ENCODE measurements at regions not wholly inside any gene's neighbourhood (a gene's known extent, or its start where the extent isn't known, plus 50 kb on each side); places are given as distances from the start of the nearest gene placed in this dataset.
"Not testable (repeated sequence)": the region's sequence is repeated elsewhere in the genome, so short reads cannot be mapped to it uniquely, and the experiment has no call there.

DNA sequence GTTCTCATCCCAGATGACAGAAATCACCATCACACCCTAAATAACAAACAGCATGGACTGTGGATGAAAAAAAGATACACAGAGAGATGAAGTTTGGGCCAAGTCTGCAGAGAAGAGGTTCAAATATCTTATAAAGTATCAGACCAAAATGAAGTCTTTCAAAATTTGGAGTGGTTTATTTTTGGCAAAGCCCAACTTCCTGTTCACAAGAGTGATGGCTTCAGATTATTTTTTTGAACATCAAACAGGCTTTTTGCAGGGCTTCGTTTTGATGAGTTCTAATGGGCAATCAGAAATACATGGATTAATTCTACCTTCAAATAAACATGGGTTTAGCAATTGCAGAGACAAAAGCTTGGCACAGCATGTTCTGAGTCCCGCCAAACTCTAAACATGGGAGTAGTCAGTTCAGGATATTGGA is 378.2 kb upstream of the RPS23 start:
- H3K4me3 Mint-ChIP-seq: no peak overlapping the region
- H3K9me3 Mint-ChIP-seq: no peaks in the 10 kb centered on the region
- ATAC-seq (replicated peaks) (no peak), DNase-seq (no peak)
- H3K4me1 Mint-ChIP-seq (ENCODE audit: low read depth in 2 of 2): peaks cover 0 to 1% of the 10 kb centered on the region in 2 donors
- peaks cover 0 to 9% of the 10 kb centered on the region in 2 donors for H3K27me3 Mint-ChIP-seq
- no peak overlapping the region for H3K27ac Mint-ChIP-seq
- no peaks in the 10 kb centered on the region for H3K36me3 Mint-ChIP-seq (ENCODE audit: insufficient read depth)

DNA sequence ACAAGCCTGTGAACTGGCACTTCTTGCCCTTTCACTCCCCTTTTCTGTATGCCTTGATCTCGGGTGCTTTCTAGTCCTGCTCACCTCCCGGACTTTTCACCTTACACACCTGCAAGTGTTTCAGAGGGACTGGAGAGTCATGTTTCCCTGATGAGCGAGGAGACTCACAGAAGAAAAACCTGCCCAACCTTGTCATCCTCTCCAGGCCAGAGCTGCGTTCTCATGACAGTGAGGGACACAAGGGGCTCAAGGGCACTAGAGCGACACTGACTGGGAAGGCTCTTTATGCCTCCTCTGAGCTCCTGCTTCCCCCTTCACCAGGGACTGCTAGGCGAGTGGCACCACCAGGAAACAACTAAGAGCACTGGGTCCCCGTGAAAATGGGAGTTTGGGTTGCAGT is 376.9 kb upstream of the RPS23 start:
- Mint-ChIP-seq H3K27me3 (peaks cover 0 to 9% of the 10 kb centered on the region in 2 donors), H3K9me3 (no peaks in the 10 kb centered on the region), H3K36me3 (ENCODE audit: insufficient read depth) (no peaks in the 10 kb centered on the region), H3K4me1 (ENCODE audit: low read depth in 2 of 2) (peaks cover 0 to 1% of the 10 kb centered on the region in 2 donors), H3K4me3 (no peak overlapping the region), H3K27ac (no peak overlapping the region)
- DNase-seq: no peak
- ATAC-seq (replicated peaks): no peak

DNA sequence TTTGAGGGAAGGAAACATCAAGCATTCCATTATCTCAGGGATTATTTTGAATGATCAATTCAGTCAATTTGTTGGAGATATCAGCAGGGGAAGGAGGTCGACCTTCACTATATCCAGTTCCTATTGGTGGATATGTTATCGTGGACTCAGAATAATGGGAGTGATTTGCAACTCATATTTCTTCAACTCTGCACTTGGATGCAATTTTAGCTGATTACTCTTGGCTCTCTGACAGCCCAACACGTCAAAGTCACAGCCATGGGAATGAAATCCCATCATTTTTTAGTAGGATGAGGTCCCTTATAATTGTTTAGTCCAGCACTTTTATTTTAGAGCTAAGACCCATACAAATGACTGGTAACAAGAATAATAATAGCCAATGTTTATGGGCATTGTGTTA is 371.8 kb upstream of the RPS23 start:
- H3K4me3 Mint-ChIP-seq: no peak overlapping the region
- no peak for DNase-seq
- H3K27ac Mint-ChIP-seq: no peak overlapping the region
- H3K9me3 Mint-ChIP-seq: no peaks in the 10 kb centered on the region
- peaks cover 0 to 9% of the 10 kb centered on the region in 2 donors for H3K27me3 Mint-ChIP-seq
- H3K4me1 Mint-ChIP-seq (ENCODE audit: low read depth in 2 of 2): no peaks in the 10 kb centered on the region
- no peaks in the 10 kb centered on the region for H3K36me3 Mint-ChIP-seq (ENCODE audit: insufficient read depth)
- no peak for ATAC-seq (replicated peaks)

DNA sequence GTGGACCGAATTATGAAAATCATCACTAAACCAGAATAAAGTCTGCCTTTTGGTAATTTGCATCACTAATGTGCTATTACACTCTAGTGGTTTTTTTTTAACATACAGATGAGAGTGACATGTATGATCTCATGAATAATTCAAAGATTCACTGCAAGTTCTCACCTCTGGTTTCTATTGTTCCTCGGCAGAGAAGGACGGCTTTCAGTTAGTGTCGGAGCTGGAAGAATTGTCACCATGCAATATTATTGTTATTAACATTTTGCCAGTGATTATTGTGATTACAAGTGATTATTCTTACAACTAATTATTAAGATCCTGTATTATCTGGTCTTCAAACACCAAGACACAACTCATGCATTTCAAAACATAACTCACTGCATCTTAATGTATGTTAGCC is 366.6 kb upstream of the RPS23 start:
- Mint-ChIP-seq H3K36me3 (ENCODE audit: insufficient read depth) (no peaks in the 10 kb centered on the region), H3K4me3 (no peak overlapping the region), H3K4me1 (ENCODE audit: low read depth in 2 of 2) (no peaks in the 10 kb centered on the region), H3K9me3 (no peaks in the 10 kb centered on the region), H3K27ac (no peak overlapping the region), H3K27me3 (no peaks in the 10 kb centered on the region)
- ATAC-seq (replicated peaks): no peak
- DNase-seq: no peak

DNA sequence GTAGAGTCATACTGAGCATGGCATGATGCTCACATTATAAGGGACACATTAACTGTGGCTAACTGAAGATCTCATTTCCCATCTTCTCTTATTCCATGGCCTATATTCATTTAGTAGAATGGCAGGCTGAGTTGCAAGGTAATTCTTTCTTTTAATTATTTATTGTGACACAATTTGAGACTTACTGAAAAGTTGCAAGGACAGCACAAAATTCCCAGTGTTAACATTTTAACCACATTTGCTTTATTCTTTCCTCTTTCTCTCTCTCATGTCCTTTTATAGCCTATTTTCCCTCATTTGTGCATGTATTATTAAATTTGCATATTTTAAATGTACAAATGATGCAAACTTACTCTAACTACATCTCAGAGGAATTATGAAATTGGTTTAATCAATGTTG is 366.1 kb upstream of the RPS23 start:
- Mint-ChIP-seq H3K9me3 (no peaks in the 10 kb centered on the region), H3K4me1 (ENCODE audit: low read depth in 2 of 2) (no peaks in the 10 kb centered on the region), H3K4me3 (no peak overlapping the region), H3K27me3 (no peaks in the 10 kb centered on the region), H3K36me3 (ENCODE audit: insufficient read depth) (no peaks in the 10 kb centered on the region), H3K27ac (no peak overlapping the region)
- ATAC-seq (replicated peaks): no peak
- DNase-seq: no peak

DNA sequence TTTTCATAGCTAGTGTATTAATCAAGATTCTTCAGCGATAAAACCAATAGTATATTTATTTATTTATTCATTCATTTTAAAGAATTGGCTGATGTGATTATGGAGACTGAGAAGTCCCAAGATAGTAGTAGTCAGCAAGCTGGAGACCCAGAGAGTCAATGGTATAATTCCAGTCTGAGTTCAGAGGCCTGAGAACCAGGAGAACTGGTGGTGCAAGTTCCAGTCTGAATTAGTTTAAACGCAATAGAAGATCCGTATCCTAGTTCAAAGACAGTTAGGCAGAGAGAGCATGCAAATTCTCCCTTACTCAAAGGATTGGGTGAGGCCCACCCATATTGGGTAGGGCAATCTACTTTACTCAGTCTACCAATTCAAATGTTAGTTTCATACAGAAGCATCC is 364.2 kb upstream of the RPS23 start:
- no peak for DNase-seq
- H3K27me3 Mint-ChIP-seq: no peaks in the 10 kb centered on the region
- no peak overlapping the region for H3K4me3 Mint-ChIP-seq
- H3K4me1 Mint-ChIP-seq (ENCODE audit: low read depth in 2 of 2): no peaks in the 10 kb centered on the region
- H3K36me3 Mint-ChIP-seq (ENCODE audit: insufficient read depth): no peaks in the 10 kb centered on the region
- H3K27ac Mint-ChIP-seq: no peak overlapping the region
- no peaks in the 10 kb centered on the region for H3K9me3 Mint-ChIP-seq
- no peak for ATAC-seq (replicated peaks)

DNA sequence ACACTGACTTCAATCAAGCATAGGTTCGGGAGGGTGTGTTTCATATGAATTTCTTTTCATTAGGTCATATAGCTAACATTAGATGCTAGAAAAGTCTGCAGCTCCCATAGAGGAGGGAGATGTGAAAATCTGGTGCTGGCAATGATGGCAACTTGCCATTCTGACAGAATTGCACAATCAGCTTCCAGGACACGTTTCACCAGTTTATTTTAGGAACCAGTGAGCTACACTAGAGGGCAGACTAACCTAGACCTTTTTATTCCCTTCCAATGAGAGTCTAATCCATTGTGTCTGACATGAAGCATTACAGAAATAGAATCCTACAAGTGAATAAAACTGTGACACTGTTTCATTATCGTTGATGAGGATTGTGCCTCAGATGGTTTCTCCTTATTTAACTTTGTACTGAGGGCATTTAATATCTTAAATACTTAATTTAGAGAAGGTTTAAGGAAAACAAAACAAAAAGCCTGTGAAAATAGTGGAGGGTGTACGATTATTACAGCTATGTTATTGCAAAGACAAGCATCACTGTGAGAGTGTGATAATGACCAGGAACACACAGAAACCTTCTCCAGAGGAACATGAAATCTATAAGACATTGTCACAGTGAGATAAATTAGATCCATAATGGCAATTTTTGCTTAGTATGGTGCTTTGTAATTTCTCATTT is 363.3 kb upstream of the RPS23 start:
- Mint-ChIP-seq H3K27me3 (no peaks in the 10 kb centered on the region), H3K36me3 (ENCODE audit: insufficient read depth) (no peaks in the 10 kb centered on the region), H3K27ac (no peak overlapping the region), H3K9me3 (no peaks in the 10 kb centered on the region), H3K4me1 (ENCODE audit: low read depth in 2 of 2) (no peaks in the 10 kb centered on the region), H3K4me3 (no peak overlapping the region)
- peak; percentile 65 for ATAC-seq (replicated peaks)
- DNase-seq: peak in 2 of 3 experiments; percentile 2 to 8

DNA sequence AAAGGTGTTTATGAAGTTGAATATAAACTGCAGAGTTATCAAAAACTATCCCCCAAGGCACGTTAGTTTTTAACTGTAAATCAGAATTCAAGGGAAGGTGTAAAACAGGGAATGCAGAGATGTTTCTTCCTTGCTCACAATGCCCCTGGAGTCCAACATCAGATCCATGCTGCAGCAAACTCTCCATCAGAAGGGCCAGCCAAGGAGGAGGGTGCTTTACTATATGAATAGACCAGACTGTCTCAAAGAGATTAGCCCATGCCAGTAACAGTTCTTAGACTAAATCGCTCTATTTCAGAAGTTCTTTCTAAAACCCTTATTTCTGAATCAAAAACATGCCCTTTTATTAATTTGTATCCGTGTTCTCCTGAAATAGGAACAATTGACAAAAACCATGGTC is 362.8 kb upstream of the RPS23 start:
- ATAC-seq (replicated peaks): no peak
- H3K27ac Mint-ChIP-seq: no peak overlapping the region
- H3K9me3 Mint-ChIP-seq: no peaks in the 10 kb centered on the region
- no peaks in the 10 kb centered on the region for H3K36me3 Mint-ChIP-seq (ENCODE audit: insufficient read depth)
- H3K4me3 Mint-ChIP-seq: no peak overlapping the region
- H3K4me1 Mint-ChIP-seq (ENCODE audit: low read depth in 2 of 2): no peaks in the 10 kb centered on the region
- DNase-seq: no peak
- H3K27me3 Mint-ChIP-seq: no peaks in the 10 kb centered on the region

DNA sequence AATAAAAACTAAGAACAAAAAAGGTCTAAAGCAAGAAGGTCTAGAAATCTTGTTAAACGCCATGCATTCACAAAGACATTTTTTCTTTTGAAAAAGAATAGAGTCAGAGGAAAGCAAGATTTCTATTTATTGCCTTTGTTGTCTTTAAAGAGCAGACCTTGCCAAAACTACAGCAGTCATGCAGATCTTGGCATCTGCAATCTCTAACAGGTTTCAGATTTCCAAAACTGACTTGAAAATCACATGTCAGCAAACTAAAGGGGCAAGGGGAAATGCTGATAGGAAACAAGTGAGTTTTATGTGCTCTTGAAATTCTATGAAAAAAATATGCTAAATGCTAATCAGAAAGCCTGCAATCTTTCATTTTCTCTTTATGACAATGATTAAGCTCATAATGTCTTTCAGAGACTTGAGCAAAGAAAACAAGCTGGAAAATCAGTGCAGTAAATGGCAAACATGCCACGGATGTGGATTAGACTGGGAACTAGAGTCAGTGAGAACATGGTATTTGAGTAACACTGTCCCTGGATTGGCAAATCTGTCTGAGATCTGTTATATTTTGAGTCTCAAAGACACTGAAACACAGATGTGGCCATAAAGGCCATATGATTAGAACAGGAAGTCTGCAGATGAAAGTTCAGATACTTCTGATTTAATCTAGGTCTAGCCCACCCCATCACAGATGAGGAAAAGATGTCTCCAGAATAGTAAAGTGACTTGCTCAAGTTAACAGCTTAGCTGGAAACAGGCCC is 361.4 kb upstream of the RPS23 start:
- Mint-ChIP-seq H3K4me1 (ENCODE audit: low read depth in 2 of 2) (no peaks in the 10 kb centered on the region), H3K27ac (no peak overlapping the region), H3K36me3 (ENCODE audit: insufficient read depth) (no peaks in the 10 kb centered on the region), H3K9me3 (no peaks in the 10 kb centered on the region), H3K27me3 (no peaks in the 10 kb centered on the region), H3K4me3 (no peak overlapping the region)
- ATAC-seq (replicated peaks): no peak
- DNase-seq: no peak

DNA sequence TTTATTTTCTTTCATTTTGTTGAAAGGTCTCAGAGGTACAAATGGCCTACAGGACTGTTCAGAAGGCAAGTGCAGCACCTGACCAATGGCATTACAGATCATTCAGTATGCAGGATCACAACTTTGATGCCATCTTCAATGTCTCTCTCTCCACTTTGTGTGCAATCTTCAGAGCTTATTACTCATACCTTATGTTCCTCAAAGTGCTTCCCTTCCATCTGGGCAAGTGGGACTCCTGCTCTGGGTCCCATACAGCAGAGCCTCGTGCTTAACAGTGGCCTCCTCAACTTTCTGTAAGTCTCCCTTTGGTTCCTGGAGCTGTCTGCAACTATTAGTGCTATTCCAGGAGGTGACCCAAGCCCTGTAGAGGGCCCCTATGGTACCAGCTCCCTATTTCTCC is 358.4 kb upstream of the RPS23 start:
- Mint-ChIP-seq H3K27me3 (no peaks in the 10 kb centered on the region), H3K9me3 (no peaks in the 10 kb centered on the region), H3K4me3 (no peak overlapping the region), H3K4me1 (ENCODE audit: low read depth in 2 of 2) (no peaks in the 10 kb centered on the region), H3K36me3 (ENCODE audit: insufficient read depth) (no peaks in the 10 kb centered on the region), H3K27ac (no peak overlapping the region)
- DNase-seq (no peak), ATAC-seq (replicated peaks) (no peak)

DNA sequence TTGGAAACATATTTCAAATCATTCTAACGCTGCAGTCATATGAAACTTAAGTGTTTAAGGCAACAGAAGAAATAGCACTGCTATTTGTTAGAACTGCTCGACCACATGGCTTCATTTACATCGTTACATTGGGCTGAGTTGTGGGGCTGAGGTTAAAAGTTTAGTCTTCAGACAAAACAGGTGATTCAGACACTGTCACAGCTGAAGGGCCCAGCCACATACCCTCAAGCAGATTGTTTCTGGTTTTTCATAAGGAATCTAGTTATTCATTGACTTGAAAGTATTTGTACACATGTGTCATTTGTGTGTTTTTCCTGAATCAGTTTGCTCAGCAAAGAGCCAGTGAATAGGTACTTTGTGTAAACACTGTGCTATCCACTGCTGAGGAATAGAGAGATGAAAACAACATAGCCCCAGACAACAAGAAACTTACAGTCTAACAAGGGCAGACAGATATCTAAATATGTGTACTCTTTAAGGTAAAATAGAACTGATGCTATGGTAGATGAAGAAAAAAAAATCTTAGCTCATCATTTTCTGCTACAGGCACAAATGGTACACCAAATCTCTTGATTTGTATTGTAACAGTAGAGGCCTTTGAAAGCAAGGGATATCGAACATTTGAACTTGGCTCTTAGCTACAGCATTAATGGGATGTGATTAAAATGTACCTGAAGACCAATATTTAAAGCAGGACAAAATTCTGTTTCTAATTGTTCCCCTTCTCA is 357.6 kb upstream of the RPS23 start:
- no peak overlapping the region for H3K4me3 Mint-ChIP-seq
- H3K27me3 Mint-ChIP-seq: no peaks in the 10 kb centered on the region
- no peak overlapping the region for H3K27ac Mint-ChIP-seq
- H3K36me3 Mint-ChIP-seq (ENCODE audit: insufficient read depth): no peaks in the 10 kb centered on the region
- DNase-seq (no peak), ATAC-seq (replicated peaks) (no peak)
- no peaks in the 10 kb centered on the region for H3K4me1 Mint-ChIP-seq (ENCODE audit: low read depth in 2 of 2)
- H3K9me3 Mint-ChIP-seq: no peaks in the 10 kb centered on the region

DNA sequence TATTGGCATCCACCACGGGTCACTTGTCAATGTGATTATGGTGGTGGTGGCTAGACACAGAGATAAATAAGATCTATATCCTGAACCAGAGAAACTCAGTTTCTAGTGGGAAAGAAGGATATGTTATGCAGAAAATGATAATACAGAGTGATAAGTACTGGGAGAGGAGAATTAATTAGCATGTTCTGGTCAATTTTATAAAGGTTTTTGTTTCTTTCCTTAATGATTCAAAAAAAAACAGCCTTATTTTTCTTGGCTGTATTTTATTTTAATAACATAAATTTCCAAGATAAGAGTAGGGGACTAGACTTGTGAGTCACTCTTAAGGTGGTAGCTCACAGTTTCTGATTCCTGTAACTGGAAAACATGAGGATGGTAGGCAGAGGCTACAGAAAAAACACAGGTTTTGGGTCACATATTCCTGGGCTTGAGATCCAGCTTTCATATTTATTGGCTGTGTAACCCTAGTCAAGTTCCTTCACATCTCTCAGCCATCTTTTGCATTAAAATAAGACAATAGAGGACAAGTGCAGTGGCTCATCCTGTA is 350.3 kb upstream of the RPS23 start:
- Mint-ChIP-seq H3K27ac (no peak overlapping the region), H3K27me3 (no peaks in the 10 kb centered on the region), H3K36me3 (ENCODE audit: insufficient read depth) (no peaks in the 10 kb centered on the region), H3K4me3 (no peak overlapping the region), H3K4me1 (ENCODE audit: low read depth in 2 of 2) (no peaks in the 10 kb centered on the region), H3K9me3 (no peaks in the 10 kb centered on the region)
- DNase-seq (no peak), ATAC-seq (replicated peaks) (no peak)

DNA sequence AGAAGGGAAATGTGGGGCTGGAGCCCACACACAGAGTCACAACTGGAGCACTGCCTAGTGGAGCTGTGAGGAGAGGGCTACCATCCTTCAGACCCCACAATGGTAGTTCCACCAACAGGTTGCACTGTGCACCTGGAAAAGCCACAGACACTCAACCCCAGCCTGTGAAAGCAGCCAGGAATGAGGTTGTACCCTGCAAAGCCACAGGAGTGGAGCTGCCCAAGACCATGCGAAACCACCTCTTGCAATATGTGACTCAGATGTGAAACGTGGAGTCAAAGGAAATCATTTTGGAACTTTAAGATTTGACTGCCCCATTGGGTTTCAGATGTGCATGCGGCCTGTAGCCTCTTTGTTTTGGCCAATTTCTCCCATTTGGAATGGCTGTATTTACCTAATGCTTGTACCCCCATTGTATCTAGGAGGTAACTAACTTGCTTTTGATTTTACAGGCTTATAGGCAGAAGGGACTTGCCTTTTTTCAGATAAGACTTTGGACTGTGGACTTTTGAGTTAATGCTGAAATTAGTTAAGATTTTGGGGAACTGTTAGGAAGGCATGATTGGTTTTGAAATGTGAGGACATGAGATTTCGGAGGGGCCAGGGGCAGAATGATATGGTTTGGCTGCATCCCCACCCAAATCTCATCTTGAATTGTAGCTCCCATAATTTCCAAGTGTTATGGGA is 348.9 kb upstream of the RPS23 start:
- H3K36me3 Mint-ChIP-seq (ENCODE audit: insufficient read depth); ATAC-seq (replicated peaks); H3K27ac Mint-ChIP-seq; H3K4me3 Mint-ChIP-seq; H3K9me3 Mint-ChIP-seq; DNase-seq; H3K4me1 Mint-ChIP-seq (ENCODE audit: low read depth in 2 of 2); H3K27me3 Mint-ChIP-seq: not testable (repeated sequence)
